H1 (cell line): ENCODE measurements at regions not wholly inside any gene's neighbourhood (a gene's known extent, or its start where the extent isn't known, plus 50 kb on each side); places are given as distances from the start of the nearest gene placed in this dataset.

Source experiments
- CTCF ChIA-PET: fragments of 300-600 bp; sonication (Branson Sonifier 250); formaldehyde crosslinking; loops from one replicate; lab custom pipeline; 2021; ENCODE audit not compliant: partially characterized antibody; lab: Charles Lee
- POLR2A ChIA-PET: fragments of 300-600 bp; sonication (Branson Sonifier 250); formaldehyde crosslinking; loops from one replicate; lab custom pipeline; 2021; ENCODE audit warnings: inconsistent platforms; ENCODE audit not compliant: partially characterized antibody; lab: Charles Lee
- DNase-seq, 2 experiments: peaks; one replicate each; pipeline versions ENCODE4 v3.0.0 to v3.0.0-alpha.2; 2010 to 2022; ENCODE audit warnings: low spot score in 2 of 2, low read depth in 1 of 2, mixed read lengths in 1 of 2
- FAIRE-seq: peaks from 2 replicates; lab custom pipeline; 2011; peaks lifted over from hg19 to GRCh38; lab: Jason Lieb, UNC
- H2AFZ ChIP-seq: 2 replicates; pipeline ENCODE4 v1.8.1; 2012; ENCODE audit warnings: low read length, inconsistent platforms
- H2AK5ac ChIP-seq: 2 replicates; pipeline ENCODE4 v1.6.1; 2013; ENCODE audit warnings: low read depth, low read length
- H2BK120ac ChIP-seq: replicated peaks from 2 replicates; pipeline ENCODE3; 2013; ENCODE audit warnings: low read depth, low read length, inconsistent platforms
- H2BK12ac ChIP-seq: 2 replicates; pipeline ENCODE4 v1.6.1; 2013; ENCODE audit warnings: low read depth, low read length
- H2BK15ac ChIP-seq: 2 replicates; pipeline ENCODE4 v1.6.1; 2013; ENCODE audit warnings: low read length
- H2BK20ac ChIP-seq: 2 replicates; pipeline ENCODE4 v1.6.1; 2013; ENCODE audit warnings: low read length
- H2BK5ac ChIP-seq: 2 replicates; pipeline ENCODE4 v1.6.1; 2013; ENCODE audit warnings: low read depth, low read length
- H3K14ac ChIP-seq: 2 replicates; pipeline ENCODE4 v1.6.1; 2013; ENCODE audit warnings: inconsistent platforms; ENCODE audit not compliant: insufficient read length
- H3K18ac ChIP-seq: 2 replicates; pipeline ENCODE4 v1.6.1; 2013; ENCODE audit warnings: low read length; ENCODE audit errors: extremely low read depth
- H3K23ac ChIP-seq: 2 replicates; pipeline ENCODE4 v1.6.1; 2013; ENCODE audit warnings: inconsistent platforms; ENCODE audit not compliant: insufficient read length
- H3K23me2 ChIP-seq: 2 replicates; pipeline ENCODE4 v1.6.1; 2013; ENCODE audit warnings: low read depth, low read length
- H3K27ac ChIP-seq: 2 replicates; pipeline ENCODE4 v1.6.1; 2011; ENCODE audit warnings: low read depth, low read length, inconsistent platforms
- H3K27me3 ChIP-seq, 4 experiments: replicated peaks in 1 of 4; 1 replicate in 1 of 4; 2 replicates in 3 of 4; pipeline versions ENCODE4 v1.6.1 to v1.8.1; 2011 to 2013; ENCODE audit warnings: low read length in 3 of 4, mild to moderate bottlenecking in 3 of 4, inconsistent platforms in 2 of 4, mixed read lengths in 2 of 4, moderate library complexity in 1 of 4; ENCODE audit not compliant: control insufficient read depth in 3 of 4, insufficient read depth in 3 of 4; ENCODE audit errors: extremely low read depth in 1 of 4
- H3K36me3 ChIP-seq, 4 experiments: 2 replicates each; pipeline versions ENCODE4 v1.6.1 to v1.8.1; 2011 to 2013; ENCODE audit warnings: mild to moderate bottlenecking in 4 of 4, low read length in 3 of 4, moderate library complexity in 2 of 4, control low read depth in 1 of 4, inconsistent platforms in 1 of 4; ENCODE audit not compliant: insufficient read depth in 4 of 4, control insufficient read depth in 2 of 4
- H3K4ac ChIP-seq: replicated peaks from 2 replicates; pipeline ENCODE3; 2013; ENCODE audit warnings: low read length, low read depth, mixed read lengths, inconsistent platforms; ENCODE audit not compliant: insufficient read length
- H3K4me1 ChIP-seq, 4 experiments: replicated peaks in 1 of 4; 1 replicate in 1 of 4; 2 replicates in 3 of 4; pipeline versions ENCODE4 v1.6.1 to v1.8.1; 2011 to 2013; ENCODE audit warnings: low read length in 3 of 4, inconsistent platforms in 2 of 4, mixed read lengths in 1 of 4; ENCODE audit not compliant: insufficient read depth in 4 of 4, control insufficient read depth in 3 of 4
- H3K4me2 ChIP-seq, 2 experiments: 2 replicates each; pipeline versions ENCODE4 v1.6.1 to v1.8.1; 2011 to 2013; ENCODE audit warnings: low read depth in 2 of 2, low read length in 2 of 2, control low read depth in 1 of 2, inconsistent platforms in 1 of 2, mild to moderate bottlenecking in 1 of 2; ENCODE audit not compliant: insufficient read depth in 1 of 2
- H3K4me3 ChIP-seq, 4 experiments: fragments of 200-600, 300-600 bp in 1 of 4; sonication (generic), shearing (Covaris generic), sonication (Bioruptor Twin) in 1 of 4; 2 replicates each; pipeline versions ENCODE4 v1.5.1 to v1.8.1; 2011 to 2016; ENCODE audit warnings: low read length in 4 of 4, low read depth in 3 of 4, control low read depth in 2 of 4, inconsistent platforms in 2 of 4, mild to moderate bottlenecking in 2 of 4, mixed read lengths in 1 of 4, moderate library complexity in 1 of 4; ENCODE audit not compliant: insufficient read depth in 2 of 4; ENCODE audit errors: extremely low read depth in 1 of 4
- H3K56ac ChIP-seq: replicated peaks from 2 replicates; pipeline ENCODE3; 2013; ENCODE audit warnings: low read depth, mild to moderate bottlenecking, mixed read lengths, low read length, inconsistent platforms; ENCODE audit not compliant: insufficient read length
- H3K79me1 ChIP-seq: 2 replicates; pipeline ENCODE4 v1.6.1; 2013; ENCODE audit warnings: low read depth, low read length, control low read depth
- H3K79me2 ChIP-seq, 2 experiments: 2 replicates each; pipeline versions ENCODE4 v1.6.1 to v1.8.1; 2012 to 2013; ENCODE audit warnings: low read length in 2 of 2, mild to moderate bottlenecking in 2 of 2, inconsistent platforms in 1 of 2; ENCODE audit not compliant: insufficient read depth in 2 of 2, control insufficient read depth in 1 of 2
- H3K9ac ChIP-seq, 4 experiments: replicated peaks in 1 of 4; 1 replicate in 1 of 4; 2 replicates in 3 of 4; pipeline versions ENCODE4 v1.6.1 to v1.8.1; 2011 to 2013; ENCODE audit warnings: low read depth in 3 of 4, low read length in 3 of 4, control low read depth in 2 of 4, mild to moderate bottlenecking in 2 of 4, moderate library complexity in 2 of 4, inconsistent platforms in 1 of 4; ENCODE audit errors: extremely low read depth in 1 of 4
- H3K9me3 ChIP-seq, 2 experiments: 2 replicates each; pipeline versions ENCODE4 v1.6.1 to v1.8.1; 2012 to 2013; ENCODE audit warnings: mild to moderate bottlenecking in 2 of 2, moderate library complexity in 2 of 2, control low read depth in 1 of 2, inconsistent platforms in 1 of 2, low read depth in 1 of 2, low read length in 1 of 2, mixed read lengths in 1 of 2; ENCODE audit not compliant: insufficient read depth in 2 of 2
- H4K20me1 ChIP-seq, 2 experiments: replicated peaks in 1 of 2; 2 replicates each; pipeline versions ENCODE3 to v1.8.1; 2011 to 2013; ENCODE audit warnings: inconsistent platforms in 2 of 2, low read length in 2 of 2, mild to moderate bottlenecking in 1 of 2; ENCODE audit not compliant: insufficient read depth in 2 of 2, control insufficient read depth in 1 of 2
- H4K5ac ChIP-seq: 2 replicates; pipeline ENCODE4 v1.6.1; 2013; ENCODE audit warnings: low read length, low read depth, mixed read lengths, inconsistent platforms; ENCODE audit not compliant: insufficient read length
- H4K8ac ChIP-seq: 2 replicates; pipeline ENCODE4 v1.8.0; 2013; ENCODE audit warnings: mild to moderate bottlenecking, moderate library complexity, low read length, inconsistent platforms; ENCODE audit not compliant: insufficient read depth; ENCODE audit errors: extremely low read depth
- H4K91ac ChIP-seq: replicated peaks from 2 replicates; pipeline ENCODE3; 2013; ENCODE audit warnings: low read length, mixed read lengths, inconsistent platforms; ENCODE audit not compliant: insufficient read length
- CHD2 ChIP-seq: IDR thresholded peaks from 2 replicates; pipeline ENCODE4 v1.6.1; 2012; ENCODE audit warnings: low read length, improper control_type of control experiment
- CTCF ChIP-seq, 3 experiments: IDR thresholded peaks; 1 replicate in 2 of 3; 2 replicates in 1 of 3; pipeline versions ENCODE4 v1.5.1 to v1.6.1; 2011; ENCODE audit warnings: low read length in 3 of 3, mild to moderate bottlenecking in 3 of 3, inconsistent platforms in 2 of 3, low read depth in 1 of 3, moderate library complexity in 1 of 3; ENCODE audit not compliant: insufficient read depth in 1 of 3; ENCODE audit errors: control extremely low read depth in 1 of 3
- JUN ChIP-seq: IDR thresholded peaks from 2 replicates; pipeline ENCODE4 v1.6.1; 2011; ENCODE audit warnings: low read depth, mild to moderate bottlenecking, improper control_type of control experiment, low read length
- MAX ChIP-seq: IDR thresholded peaks from 2 replicates; pipeline ENCODE4 v1.6.1; 2012; ENCODE audit warnings: inconsistent platforms
- PHF8 ChIP-seq: fragments of 200-600 bp; sonication (generic); conservative IDR thresholded peaks from 2 replicates; pipeline ENCODE4 v1.7.1; 2012; ENCODE audit warnings: low read depth, mild to moderate bottlenecking, inconsistent platforms, low read length, moderate library complexity
- SIRT6 ChIP-seq: IDR thresholded peaks from one replicate; pipeline ENCODE4 v1.7.1; 2012; ENCODE audit warnings: low read length, inconsistent platforms
- WGBS, 2 experiments: shearing (Covaris generic) in 1 of 2; methylation state at CpG; one replicate each; pipeline versions ENCODE4 v1.1.6 to v1.1.7; 2013 to 2015; ENCODE audit warnings: low lambda C conversion rate in 2 of 2, mixed read lengths in 2 of 2, inconsistent platforms in 1 of 2, low coverage in 1 of 2, missing lambda C conversion rate in 1 of 2; ENCODE audit not compliant: insufficient replicate concordance in 2 of 2, insufficient coverage in 1 of 2, insufficient read length in 1 of 2; ENCODE audit errors: extremely low coverage in 1 of 2, missing lambda C conversion rate in 1 of 2; 5-methylcytosine and 5-hydroxymethylcytosine counted together

GRCh38 chr3:173257797-173258196, 116.8 kb upstream of the SPATA16 start:
- Histone ChIP-seq H3K4me2 (no peak overlapping the region), H3K23ac (no peak overlapping the region), H3K23me2 (no peaks in the 10 kb centered on the region), H3K18ac (no peak overlapping the region), H3K56ac (no peak overlapping the region), H3K9ac (no peak overlapping the region), H3K36me3 (no peaks in the 10 kb centered on the region), H3K27ac (no peak overlapping the region), H3K4ac (no peak overlapping the region), H3K27me3 (no peaks in the 10 kb centered on the region), H3K79me1 (no peaks in the 10 kb centered on the region), H3K4me3 (no peak overlapping the region), H4K8ac (no peak overlapping the region), H2BK15ac (no peak overlapping the region), H2BK120ac (no peak overlapping the region), H2AFZ (no peak overlapping the region), H2BK20ac (no peak overlapping the region), H4K20me1 (no peaks in the 10 kb centered on the region), H2BK5ac (no peak overlapping the region), H4K5ac (no peak overlapping the region), H3K79me2 (no peaks in the 10 kb centered on the region), H4K91ac (no peak overlapping the region), H2BK12ac (no peak overlapping the region), H2AK5ac (no peak overlapping the region), H3K9me3 (no peaks in the 10 kb centered on the region), H3K4me1 (peaks cover 0 to 5% (median 0%) of the 10 kb centered on the region in 4 experiments; a peak in 1 of 7 replicates), H3K14ac (no peak overlapping the region)
- FAIRE-seq, result no peak
- POLR2A ChIA-PET, result no interaction called here
- TF ChIP-seq SIRT6 (no peak), CHD2 (no peak), PHF8 (no peak), MAX (no peak), CTCF (IDR thresholded peaks at IDR 0.05; ENCODE audit: control extremely low read depth in 1 of 3, insufficient read depth in 1 of 3, low read depth in 1 of 3, low read length in 3 of 3) (no peak), JUN (no peak)
- WGBS, 2 experiments, result 94% methylated on average over 4 of the region's 4 CpGs; no CpG with 5 or more reads in 1 of the 2 experiments
- no peak for DNase-seq
- CTCF ChIA-PET, result no interaction called here
